GM19395 (cell line): ENCODE measurements at regions not wholly inside any gene's neighbourhood (a gene's known extent, or its start where the extent isn't known, plus 50 kb on each side); places are given as distances from the start of the nearest gene placed in this dataset.
"Not testable (repeated sequence)": the region's sequence is repeated elsewhere in the genome, so short reads cannot be mapped to it uniquely, and the experiment has no call there.

ENCODE experiments used
- ATAC-seq: cut with Tn5 transposase; IDR thresholded peaks from one replicate; pipeline ENCODE4 v1.9.1; 2021; ENCODE audit warnings: mild to moderate bottlenecking, moderate library complexity; ENCODE audit not compliant: unreplicated experiment

GRCh38 chr12:89877671-89878070 lies 169.0 kb upstream of the ATP2B1 start:
- no peak for ATAC-seq

GRCh38 chr12:89877136-89877535 lies 168.5 kb upstream of the ATP2B1 start:
- ATAC-seq = no peak

- ATAC-seq = no peak
Measured at GRCh38 chr12:89875809-89876208, 167.2 kb upstream of the ATP2B1 start.

GRCh38 chr12:89875225-89875624 lies 166.6 kb upstream of the ATP2B1 start:
- ATAC-seq = no peak

GRCh38 chr12:89874146-89874545 lies 165.5 kb upstream of the ATP2B1 start:
- ATAC-seq = no peak

GRCh38 chr12:89873745-89874144 lies 165.1 kb upstream of the ATP2B1 start:
- ATAC-seq = peak; percentile 63

- ATAC-seq = no peak
Measured at GRCh38 chr12:89872922-89873630, 164.4 kb upstream of the ATP2B1 start.

GRCh38 chr12:89870413-89871184 lies 162.0 kb upstream of the ATP2B1 start:
- ATAC-seq = no peak

- ATAC-seq = not testable (repeated sequence)
Measured at GRCh38 chr12:89867611-89868010, 159.0 kb upstream of the ATP2B1 start.

- ATAC-seq = no peak
Measured at GRCh38 chr12:89864411-89864810, 155.8 kb upstream of the ATP2B1 start.

- ATAC-seq = peak; percentile 39
Measured at GRCh38 chr12:89863968-89864367, 155.3 kb upstream of the ATP2B1 start.

GRCh38 chr12:89863493-89863938 lies 154.9 kb upstream of the ATP2B1 start:
- peak; percentile 75 for ATAC-seq

GRCh38 chr12:89862511-89863445 lies 154.1 kb upstream of the ATP2B1 start:
- peak; percentile 75 for ATAC-seq

GRCh38 chr12:89861086-89861485 lies 152.4 kb upstream of the ATP2B1 start:
- ATAC-seq = no peak

- ATAC-seq = no peak
Measured at GRCh38 chr12:89859508-89860220, 151.0 kb upstream of the ATP2B1 start.

- no peak for ATAC-seq
Measured at GRCh38 chr12:89858718-89859117, 150.1 kb upstream of the ATP2B1 start.

- peak; percentile 53 for ATAC-seq
Measured at GRCh38 chr12:89857652-89858274, 149.1 kb upstream of the ATP2B1 start.

- peak; percentile 83 for ATAC-seq
Measured at GRCh38 chr12:89856431-89856830, 147.8 kb upstream of the ATP2B1 start.

- no peak for ATAC-seq
Measured at GRCh38 chr12:89848732-89849131, 140.1 kb upstream of the ATP2B1 start.

GRCh38 chr12:89846473-89847055 lies 137.9 kb upstream of the ATP2B1 start:
- ATAC-seq = no peak
